ENCODE measurements at regions not wholly inside any gene's neighbourhood (a gene's known extent, or its start where the extent isn't known, plus 50 kb on each side); places are given as distances from the start of the nearest gene placed in this dataset.

DNA sequence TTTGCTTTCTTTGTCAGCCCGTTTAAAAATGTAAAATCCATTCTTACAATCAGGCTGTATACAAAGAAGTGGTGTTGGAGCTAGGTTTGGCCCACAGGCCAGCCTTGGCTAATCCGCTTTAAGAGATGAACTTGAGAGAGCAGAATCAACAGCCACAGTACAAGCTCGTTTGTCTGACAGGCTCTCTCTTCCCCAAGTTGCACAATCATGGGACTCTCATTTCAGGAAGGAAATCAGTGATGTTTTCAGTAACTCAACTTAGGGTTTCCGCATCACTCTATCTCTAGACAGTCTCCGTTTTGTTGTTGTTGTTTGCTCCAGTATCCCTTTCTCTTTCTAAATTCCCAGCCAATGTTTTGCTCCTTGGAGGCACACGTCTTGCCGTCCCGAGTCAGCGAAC, 582.0 kb upstream of the MKI67 start:
- DNase-seq = no peak
- in situ Hi-C loops (cut with HindIII; ENCODE audit: low pct_ligation_motif_present, low pct_unique_long_range_greater_than_20kb, low sequenced_read_pairs) = no loop called here

- DNase-seq = no peak
- in situ Hi-C loops (cut with HindIII; ENCODE audit: low pct_ligation_motif_present, low pct_unique_long_range_greater_than_20kb, low sequenced_read_pairs) = no loop called here
Observed at GRCh38 chr10:128709686-128710085, 583.5 kb upstream of the MKI67 start.

DNA sequence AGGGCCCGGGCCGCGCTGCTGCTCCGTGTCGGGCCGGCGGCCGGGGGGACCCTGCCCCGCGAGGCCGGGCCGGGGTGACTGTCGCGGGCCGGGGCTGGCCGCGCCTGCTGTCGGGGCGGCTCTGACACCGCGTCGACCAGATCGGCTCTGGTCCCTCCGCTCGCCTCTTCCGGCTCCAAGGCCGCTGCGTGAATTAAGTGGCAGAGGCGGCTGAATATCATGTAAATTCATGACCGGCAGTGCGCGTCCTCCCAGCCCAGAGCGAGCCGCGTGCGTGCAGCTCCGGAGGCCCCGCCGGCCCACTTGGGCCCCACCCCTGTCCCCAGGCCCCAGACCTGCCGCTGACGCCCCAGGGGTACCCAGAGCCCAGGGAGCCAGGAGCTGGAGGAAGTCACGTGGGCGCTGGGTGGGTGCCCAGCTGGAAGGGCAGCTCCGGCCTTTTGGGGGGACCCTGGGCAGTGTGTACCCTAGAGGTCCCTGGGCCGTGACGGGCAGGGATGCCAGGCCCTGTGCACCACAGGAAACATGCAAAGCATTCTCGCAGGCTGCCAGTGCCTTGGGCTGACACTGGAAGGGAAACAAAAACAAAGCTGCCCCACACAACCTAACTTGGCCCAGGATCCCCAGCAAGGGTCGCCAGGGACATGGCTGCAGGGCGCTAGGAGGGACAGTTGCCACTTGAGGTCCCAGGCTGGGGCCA, 584.0 kb upstream of the MKI67 start:
- DNase-seq = no peak
- in situ Hi-C loops (cut with HindIII; ENCODE audit: low pct_ligation_motif_present, low pct_unique_long_range_greater_than_20kb, low sequenced_read_pairs) = no loop called here

GRCh38 chr10:128710798-128711183, 584.6 kb upstream of the MKI67 start:
- in situ Hi-C loops (cut with HindIII; ENCODE audit: low pct_ligation_motif_present, low pct_unique_long_range_greater_than_20kb, low sequenced_read_pairs) = no loop called here
- no peak for DNase-seq

GRCh38 chr10:128711806-128712205, 585.6 kb upstream of the MKI67 start:
- DNase-seq = no peak
- in situ Hi-C loops (cut with HindIII; ENCODE audit: low pct_ligation_motif_present, low pct_unique_long_range_greater_than_20kb, low sequenced_read_pairs) = no loop called here

- DNase-seq = no peak
- in situ Hi-C loops (cut with HindIII; ENCODE audit: low pct_ligation_motif_present, low pct_unique_long_range_greater_than_20kb, low sequenced_read_pairs) = no loop called here
Observed at GRCh38 chr10:128712661-128713400, 586.6 kb upstream of the MKI67 start.

DNA sequence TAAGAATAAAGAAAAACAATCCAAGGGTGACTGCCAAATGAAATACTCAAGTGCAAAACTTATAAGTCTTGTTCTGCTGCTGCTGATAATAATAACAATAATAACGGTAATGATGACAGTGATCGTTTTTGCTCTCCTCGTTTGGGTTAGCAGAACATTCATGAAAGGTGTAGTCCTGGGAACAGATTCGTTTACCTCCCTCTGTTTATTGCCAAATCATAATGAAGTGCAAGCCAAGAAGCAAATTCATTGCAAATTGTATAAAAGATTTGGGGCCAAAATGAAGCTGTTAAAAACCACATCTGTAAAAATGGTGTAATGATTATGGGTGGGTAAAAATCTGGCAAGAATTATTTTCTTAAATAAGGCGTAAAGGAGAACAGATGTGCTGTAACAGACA, 587.2 kb upstream of the MKI67 start:
- no peak for DNase-seq
- in situ Hi-C loops (cut with HindIII; ENCODE audit: low pct_ligation_motif_present, low pct_unique_long_range_greater_than_20kb, low sequenced_read_pairs) = no loop called here

DNA sequence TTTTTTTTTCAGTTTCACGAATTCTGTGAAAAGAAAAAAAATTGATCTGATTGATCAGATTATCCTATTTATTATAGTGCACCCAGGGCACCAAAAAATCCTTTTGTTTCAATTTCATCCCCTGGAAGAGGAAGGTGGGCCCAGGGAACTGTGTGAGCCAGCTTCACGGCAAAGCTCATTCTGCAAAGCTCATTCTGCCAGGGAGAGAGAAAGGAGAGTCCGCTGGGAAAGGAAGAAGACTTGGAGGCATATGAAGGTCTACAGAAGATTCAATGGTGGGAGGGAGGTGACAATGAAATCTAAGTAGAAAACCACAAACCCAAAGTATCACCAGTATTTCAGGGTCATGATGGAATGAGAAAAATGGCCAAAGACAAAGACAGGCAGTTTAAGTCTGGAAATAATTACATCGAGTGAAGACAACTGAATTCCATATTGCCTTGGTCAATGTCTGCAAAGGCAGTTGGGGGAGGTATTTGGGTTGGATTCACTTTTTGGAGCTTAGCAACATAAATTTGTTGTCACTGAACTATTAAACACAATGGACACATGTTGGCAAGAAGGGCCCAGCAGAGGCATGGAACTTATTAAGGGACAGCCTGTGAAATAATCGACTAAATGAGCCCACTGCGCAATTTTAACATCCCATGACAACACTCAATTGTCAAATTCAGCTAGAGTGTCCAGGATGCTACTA, 587.8 kb upstream of the MKI67 start:
- in situ Hi-C loops (cut with HindIII; ENCODE audit: low pct_ligation_motif_present, low pct_unique_long_range_greater_than_20kb, low sequenced_read_pairs) = no loop called here

DNA sequence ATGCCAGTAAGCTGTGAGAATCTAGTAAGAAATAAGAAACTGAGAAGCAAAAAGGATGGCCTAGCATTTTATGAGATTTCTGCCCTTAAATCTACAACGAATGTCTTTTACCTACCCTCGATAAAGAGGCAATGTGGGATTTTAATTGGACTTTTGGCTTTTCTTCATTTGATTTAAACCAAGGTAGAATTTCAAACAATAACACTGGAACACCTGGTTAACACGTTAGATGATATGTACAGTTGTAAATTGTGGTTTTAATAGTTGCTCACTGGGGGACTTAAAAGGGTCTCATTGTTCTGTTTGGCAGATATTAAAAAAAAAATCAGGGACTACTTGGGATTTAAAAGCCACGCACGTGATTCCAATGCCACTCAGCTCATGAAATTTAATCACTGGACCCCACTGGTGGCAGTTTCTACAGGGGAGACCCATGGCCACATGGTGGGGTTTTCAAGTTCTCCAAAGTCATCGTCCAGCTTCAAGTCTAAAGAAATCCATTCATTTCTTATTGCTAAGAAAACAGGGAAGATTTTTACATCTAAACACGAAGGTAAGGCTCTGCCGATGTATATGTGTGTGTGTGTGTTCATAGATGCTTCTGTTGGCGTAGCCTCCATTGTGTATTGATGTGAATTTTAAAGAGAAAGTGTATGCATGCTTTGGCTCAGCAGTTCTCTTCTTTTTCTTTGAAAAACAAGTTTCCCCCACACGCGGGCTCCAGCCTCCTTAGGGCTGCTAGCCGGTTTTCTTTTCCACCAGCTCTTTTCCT, 588.6 kb upstream of the MKI67 start:
- in situ Hi-C loops (cut with HindIII; ENCODE audit: low pct_ligation_motif_present, low pct_unique_long_range_greater_than_20kb, low sequenced_read_pairs) = no loop called here
- no peak for DNase-seq

More for the DNA sequence above, 587.8 kb upstream of the MKI67 start:
- DNase-seq = no peak

DNA sequence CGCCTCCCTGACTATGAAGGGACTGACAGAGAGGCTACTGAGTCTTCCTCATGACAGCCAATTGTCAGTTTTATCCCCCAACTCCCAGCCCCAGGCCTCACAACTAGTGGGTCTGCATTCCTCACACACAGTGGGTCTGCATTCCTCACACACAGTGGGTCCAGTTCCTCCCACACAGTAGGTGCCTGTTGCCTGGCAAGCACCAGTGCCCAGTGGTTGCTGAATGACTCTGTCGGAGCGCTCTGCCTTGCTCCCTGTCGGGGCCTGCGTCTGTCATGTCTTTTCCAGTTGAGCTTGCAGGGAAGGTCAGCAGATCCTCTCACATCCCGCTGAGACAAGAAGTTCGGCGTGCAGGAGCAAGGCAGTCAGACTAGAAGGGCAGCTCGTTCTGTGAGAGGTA, 590.0 kb upstream of the MKI67 start:
- no peak for DNase-seq
- in situ Hi-C loops (cut with HindIII; ENCODE audit: low pct_ligation_motif_present, low pct_unique_long_range_greater_than_20kb, low sequenced_read_pairs) = no loop called here

- in situ Hi-C loops (cut with HindIII; ENCODE audit: low pct_ligation_motif_present, low pct_unique_long_range_greater_than_20kb, low sequenced_read_pairs) = no loop called here
Observed at GRCh38 chr10:128721963-128722445, 595.8 kb upstream of the MKI67 start.

GRCh38 chr10:128722947-128723346, 596.7 kb upstream of the MKI67 start:
- DNase-seq = no peak
- in situ Hi-C loops (cut with HindIII; ENCODE audit: low pct_ligation_motif_present, low pct_unique_long_range_greater_than_20kb, low sequenced_read_pairs) = no loop called here

More at GRCh38 chr10:128721963-128722445, 595.8 kb upstream of the MKI67 start:
- no peak for DNase-seq

DNA sequence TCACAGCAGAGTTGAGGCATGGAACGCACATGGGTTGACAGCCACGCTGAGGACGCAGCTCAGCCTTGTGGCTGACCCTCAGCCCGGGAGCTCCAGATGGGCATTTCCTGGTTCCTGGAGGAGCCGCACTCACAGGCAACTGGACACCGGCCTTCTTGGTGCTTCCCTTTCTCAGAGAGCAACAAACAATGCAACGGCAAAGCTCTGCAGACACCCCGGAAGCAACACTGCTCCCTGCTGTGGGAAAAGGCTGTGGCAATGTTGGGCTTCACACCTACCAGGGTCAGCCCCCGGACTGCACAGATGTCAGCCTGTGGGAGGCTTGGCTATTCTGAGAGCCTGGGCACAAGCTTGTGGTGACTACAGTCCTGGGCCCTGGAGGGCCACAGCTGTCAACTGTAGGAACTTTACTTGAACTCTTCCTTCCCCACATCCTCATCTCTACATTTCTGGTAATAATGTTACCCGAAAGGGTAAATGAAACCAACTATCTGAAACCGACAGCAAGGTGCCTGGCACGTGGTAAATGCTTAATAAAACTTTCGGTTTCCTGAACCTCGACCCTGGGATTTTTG, 597.5 kb upstream of the MKI67 start:
- in situ Hi-C loops (cut with HindIII; ENCODE audit: low pct_ligation_motif_present, low pct_unique_long_range_greater_than_20kb, low sequenced_read_pairs) = no loop called here
- DNase-seq = no peak

- in situ Hi-C loops (cut with HindIII; ENCODE audit: low pct_ligation_motif_present, low pct_unique_long_range_greater_than_20kb, low sequenced_read_pairs) = no loop called here
- no peak for DNase-seq
Observed at GRCh38 chr10:128725531-128725930, 599.3 kb upstream of the MKI67 start.

GRCh38 chr10:128727114-128727513, 600.9 kb upstream of the MKI67 start:
- no peak for DNase-seq
- in situ Hi-C loops (cut with HindIII; ENCODE audit: low pct_ligation_motif_present, low pct_unique_long_range_greater_than_20kb, low sequenced_read_pairs) = no loop called here

GRCh38 chr10:128729910-128730420, 603.7 kb upstream of the MKI67 start:
- no peak for DNase-seq
- in situ Hi-C loops (cut with HindIII; ENCODE audit: low pct_ligation_motif_present, low pct_unique_long_range_greater_than_20kb, low sequenced_read_pairs) = no loop called here

- DNase-seq = no peak
- in situ Hi-C loops (cut with HindIII; ENCODE audit: low pct_ligation_motif_present, low pct_unique_long_range_greater_than_20kb, low sequenced_read_pairs) = no loop called here
Observed at GRCh38 chr10:128730922-128731321, 604.7 kb upstream of the MKI67 start.

DNA sequence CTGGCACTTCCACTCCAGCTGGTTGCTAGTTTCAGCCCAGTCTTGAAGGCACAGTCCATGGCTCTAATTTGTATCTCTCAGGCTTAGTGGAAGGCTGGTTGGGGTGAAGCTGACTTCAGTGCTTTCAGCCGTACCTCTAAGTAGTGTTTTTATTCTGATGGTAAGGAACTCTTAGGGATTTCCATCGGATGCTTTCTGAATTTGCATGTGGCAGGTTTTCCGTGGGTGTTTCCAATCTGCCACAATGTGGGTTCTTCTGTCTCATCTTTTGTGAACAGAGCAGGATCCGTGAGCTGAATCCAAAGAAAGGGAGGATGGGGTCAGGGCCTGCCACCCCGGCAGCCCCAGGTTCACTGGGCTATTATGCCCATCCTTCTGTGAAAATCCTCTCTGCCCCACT, 607.9 kb upstream of the MKI67 start:
- in situ Hi-C loops (cut with HindIII; ENCODE audit: low pct_ligation_motif_present, low pct_unique_long_range_greater_than_20kb, low sequenced_read_pairs) = no loop called here
- DNase-seq = no peak
